Stimulated activated CD4-positive, alpha-beta T cell treated with anti-CD3 and anti-CD28 coated beads, Interleukin-15, amount 100 ng/mL, for 48 hours (primary cell): ENCODE measurements at regions not wholly inside any gene's neighbourhood (a gene's known extent, or its start where the extent isn't known, plus 50 kb on each side); places are given as distances from the start of the nearest gene placed in this dataset.
"Not testable (repeated sequence)": the region's sequence is repeated elsewhere in the genome, so short reads cannot be mapped to it uniquely, and the experiment has no call there.

Source experiments
- DNase-seq, 2 donors: peaks; one replicate each; pipeline ENCODE4 v3.0.0-alpha.2; 2020; ENCODE audit warnings: low read depth in 2 of 2

DNA sequence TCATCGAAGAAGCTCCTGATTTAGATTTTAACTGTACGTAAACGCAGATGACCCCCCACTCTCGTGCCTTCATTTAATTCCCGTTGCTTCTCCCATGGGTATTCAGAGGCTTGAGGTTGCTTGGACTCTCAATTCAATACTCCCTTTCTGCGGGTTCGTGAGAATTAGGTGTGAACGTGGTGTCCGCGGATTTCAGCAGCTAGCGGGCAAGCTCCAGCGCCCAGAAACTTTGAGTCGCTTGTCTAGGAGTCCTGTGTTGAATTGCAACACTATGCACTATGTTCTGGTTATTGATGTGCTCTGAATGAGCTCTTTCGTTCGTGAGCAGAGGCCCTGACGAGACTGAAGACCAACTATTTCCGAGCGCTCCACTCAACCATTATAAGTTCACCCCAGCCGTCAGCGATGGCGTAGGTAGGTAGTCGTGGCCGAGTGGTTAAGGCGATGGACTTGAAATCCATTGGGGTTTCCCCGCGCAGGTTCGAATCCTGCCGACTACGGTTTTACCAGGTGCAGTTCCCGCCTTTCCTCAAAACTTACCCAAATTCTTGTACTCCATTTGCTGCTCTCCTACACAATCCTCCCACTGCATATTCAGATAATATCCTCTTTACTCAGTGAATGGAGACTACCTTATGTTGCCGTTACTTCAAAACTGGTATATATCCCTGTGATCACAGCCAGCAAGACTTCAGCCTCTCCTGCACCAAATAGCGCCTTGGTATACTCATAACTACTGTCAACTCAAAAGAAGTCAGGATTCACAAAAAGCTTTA, 72.6 kb upstream of the ZNF184 start:
- peak; percentile 46 to 61 for DNase-seq

DNA sequence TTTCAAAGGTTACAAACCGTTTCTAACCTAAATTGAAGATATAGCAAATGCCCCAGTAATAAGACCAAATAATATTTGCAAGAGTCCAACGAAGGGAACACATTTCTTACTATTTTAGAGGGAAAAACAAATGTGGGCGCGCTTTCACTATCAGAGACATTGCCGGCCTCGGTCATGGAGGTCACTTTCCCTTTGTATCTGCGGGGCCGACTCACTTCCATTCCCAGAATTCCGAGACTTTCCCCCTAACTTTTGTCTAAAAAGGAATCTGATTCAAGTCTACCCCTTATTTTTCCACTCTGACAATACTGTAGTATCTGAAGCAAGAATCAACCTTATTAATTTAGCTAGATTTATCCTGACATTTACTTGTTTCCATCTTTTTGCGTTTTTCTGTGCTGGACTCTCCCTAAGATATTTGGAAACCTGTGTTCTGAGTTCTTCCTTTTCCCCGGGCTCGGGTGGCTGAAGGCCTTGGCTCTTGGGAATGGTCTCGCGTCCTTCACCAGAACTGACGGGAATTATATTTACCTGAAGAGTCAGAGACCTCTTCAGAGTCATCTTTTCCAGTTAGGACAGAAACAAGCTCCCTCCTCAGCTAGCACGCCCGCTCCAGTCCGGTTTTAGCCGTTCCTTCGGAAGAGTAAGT, 71.8 kb upstream of the ZNF184 start:
- DNase-seq: no peak

DNA sequence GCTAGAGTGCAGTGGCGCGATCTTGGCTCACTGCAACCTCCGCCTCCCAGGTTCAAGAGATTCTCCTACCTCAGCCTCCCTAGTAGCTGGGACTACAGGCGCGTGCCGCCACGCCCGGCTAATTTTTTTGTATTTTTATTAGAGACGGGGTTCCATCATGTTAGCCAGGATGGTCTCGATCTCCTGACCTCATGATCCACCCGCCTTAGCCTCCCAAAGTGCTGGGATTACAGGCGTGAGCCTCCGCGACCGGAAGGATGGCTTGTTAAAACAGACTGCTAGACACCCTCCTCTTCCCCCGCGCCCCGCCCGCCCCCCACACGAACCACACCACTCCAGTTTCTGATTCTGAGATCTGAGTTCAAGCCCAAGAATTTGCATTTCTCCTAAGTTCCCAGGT, 71.2 kb upstream of the ZNF184 start:
- DNase-seq: not testable (repeated sequence)

DNA sequence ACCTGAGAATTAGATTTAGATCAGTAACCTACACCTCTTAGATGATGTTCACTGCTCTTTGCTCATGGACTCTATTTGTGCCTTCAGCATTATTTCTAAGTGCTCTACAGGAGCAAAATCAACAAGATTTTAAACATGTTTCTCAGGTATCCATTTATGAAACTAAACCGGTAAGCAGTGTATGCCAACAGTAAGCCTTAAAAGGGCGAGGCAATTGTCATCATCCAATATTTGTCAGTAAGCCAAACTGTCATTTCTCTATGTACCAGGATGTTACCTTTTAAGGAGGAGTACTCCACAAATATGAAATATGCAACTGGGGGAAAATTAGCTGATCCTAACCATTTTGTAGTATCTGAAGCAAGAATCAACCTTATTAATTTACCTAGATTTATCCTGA, 69.6 kb upstream of the ZNF184 start:
- no peak for DNase-seq

DNA sequence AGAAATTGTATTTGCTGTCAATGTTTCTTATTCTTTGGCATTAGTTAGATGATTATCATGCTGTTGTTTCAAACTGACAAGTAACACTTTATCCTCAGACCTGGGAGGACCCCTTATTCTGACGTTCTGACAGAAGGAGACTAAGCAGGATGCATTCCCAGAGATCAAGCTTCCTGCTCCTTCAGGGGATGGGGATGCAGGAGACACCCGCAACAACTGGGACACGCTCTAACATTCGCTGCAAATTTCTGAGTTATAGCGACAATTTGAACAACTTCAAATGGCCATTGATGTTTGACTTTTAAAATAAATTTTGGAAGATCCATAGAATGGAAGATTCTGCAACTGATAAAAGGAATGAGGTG, 69.0 kb upstream of the ZNF184 start:
- no peak for DNase-seq

DNA sequence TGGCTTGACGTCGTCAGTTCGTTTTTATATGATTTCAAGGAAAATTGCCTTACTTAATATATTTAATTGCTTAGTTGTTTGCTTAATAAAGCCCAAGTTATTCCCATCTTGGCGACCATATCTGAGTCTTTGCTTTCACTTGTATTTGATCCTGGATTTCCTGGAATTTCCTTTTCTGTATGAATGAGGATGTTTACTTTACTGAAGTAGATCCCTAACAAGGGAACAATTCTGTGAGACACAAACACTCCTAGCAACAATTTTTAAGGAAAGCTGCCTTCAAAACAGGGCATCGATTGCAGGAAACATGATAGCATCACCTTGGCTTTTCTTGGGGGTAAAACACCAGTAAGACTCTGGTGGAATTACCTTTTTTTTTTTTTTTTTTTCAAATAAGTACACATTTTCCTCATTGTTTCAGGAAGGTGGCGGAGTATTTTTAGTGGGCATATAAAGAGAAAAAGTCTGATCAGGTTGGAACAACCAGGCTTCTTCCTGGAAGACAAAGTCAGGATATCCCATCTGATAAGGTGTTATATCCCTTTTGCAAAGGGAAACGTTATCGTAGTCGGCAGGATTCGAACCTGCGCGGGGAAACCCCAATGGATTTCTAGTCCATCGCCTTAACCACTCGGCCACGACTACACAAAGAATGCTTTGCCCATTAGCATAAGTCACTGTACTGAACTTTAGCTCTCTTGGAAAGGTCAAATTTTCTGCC, 68.5 kb upstream of the ZNF184 start:
- DNase-seq: peak in 1 of 2 donors; percentile 15

DNA sequence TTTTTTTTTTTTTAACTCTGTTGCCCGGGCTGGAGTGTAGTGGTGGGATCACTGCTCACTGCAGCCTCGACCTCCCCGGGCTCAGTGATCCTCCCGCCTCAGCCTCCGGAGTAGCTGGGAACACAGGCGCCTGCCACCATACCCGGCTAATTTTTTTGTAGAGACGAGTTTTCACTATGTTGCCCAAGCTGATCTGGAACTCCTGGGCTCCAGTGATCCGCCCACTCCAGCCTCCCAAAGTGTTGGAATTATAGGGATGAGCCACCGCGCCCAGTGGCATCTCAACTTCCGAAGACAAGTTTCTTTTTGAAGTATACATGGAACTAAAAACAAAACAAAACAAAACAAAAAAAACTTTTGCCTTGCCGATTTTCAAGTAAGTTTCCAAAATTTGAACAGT, 66.6 kb upstream of the ZNF184 start:
- no peak for DNase-seq

DNA sequence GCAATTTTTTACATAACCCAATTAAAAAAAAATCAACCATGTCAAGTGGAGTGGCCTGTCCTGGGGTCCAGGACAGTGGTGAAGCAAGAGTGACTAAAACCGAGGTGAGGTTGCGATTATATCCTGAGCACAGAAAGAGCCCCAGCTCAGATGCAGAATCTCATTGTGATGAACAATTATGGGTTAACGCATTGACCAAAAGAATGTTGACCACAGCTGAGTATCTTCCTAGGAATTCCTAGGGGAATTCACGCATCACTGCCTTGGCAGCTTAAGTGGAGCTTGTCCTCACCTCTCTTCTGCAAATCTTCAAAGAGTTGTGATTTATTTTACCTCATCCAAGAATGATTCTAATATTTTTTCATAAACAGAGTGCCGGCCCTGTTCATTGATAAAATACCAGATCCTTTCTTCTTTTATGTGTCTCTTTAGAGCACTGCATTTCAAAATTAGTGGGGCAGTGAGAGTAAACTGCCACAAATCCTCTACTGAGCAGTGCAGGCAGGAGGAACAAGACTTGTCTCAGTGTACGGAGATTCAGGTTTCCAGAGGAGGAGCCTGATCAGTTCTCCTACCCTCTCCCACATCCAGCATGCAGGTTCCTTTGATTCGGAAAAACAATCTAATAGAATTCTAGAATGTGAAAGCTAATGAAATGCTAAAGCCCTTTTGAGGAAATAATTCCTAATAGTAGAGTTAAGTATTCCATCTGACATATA, 60.1 kb upstream of the ZNF184 start:
- no peak for DNase-seq

DNA sequence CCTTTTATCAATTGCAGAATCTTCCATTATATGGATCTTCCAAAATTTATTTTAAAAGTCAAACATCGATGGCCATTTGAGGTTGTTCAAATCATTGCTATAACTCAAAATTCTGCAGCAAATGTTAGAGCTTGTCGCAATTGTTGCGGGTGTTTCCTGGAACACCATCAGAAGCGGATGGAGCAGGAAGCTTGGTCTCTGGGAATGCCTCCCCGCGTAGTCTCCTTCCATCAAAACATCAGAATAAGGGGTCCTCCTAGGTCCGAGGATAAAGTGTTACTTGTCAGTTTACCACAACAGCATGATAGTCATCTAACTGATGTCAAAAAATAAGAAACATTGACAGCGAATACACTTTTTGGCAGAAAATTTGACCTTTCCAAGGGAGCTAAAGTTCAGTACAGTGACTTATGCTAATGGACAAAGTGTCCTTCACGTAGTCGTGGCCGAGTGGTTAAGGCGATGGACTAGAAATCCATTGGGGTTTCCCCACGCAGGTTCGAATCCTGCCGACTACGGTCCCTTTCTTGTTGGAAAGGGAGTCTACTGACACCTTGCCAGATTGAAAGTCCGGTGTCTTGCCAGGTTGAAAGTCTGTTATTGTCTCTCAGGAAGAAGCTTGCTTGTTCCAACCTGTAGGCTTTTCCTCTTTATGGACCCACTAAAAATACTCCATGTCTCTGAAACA, 59.0 kb upstream of the ZNF184 start:
- DNase-seq: no peak

DNA sequence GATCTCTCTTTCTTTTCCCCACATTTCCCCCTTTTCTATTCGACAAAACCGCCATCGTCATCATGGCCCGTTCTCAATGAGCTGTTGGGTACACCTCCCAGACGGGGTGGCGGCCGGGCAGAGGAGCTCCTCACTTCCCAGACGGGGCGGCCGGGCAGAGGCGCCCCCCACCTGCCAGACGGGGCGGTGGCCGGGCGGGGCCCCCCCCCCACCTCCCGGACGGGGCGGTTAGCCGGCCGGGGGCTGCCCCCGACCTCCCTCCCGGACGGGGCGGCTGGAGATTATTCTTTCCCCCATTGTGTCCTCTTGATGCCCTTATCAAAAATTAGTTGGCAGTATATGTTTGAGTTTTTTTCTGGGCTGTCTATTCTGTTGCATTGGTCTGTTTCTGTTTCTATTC, 56.9 kb upstream of the ZNF184 start:
- not testable (repeated sequence) for DNase-seq

DNA sequence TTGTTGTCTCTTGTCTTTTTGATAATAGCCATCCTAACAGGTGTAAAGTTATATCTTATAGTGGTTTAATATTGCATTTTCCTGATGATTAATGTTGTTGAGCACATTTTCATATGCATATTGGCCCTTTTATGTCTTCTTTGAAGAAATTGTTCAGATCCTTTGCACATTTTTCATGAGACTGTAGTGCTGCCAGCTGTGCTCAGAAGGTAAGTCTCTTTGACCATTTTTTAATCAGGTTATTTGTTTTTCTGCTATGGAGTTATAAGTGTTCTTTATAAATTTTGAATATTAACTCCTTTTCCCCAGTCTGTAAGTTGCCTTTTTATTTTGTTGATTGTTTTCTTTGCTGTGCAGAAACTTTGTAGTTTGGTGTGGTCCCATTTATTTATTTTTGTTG, 55.8 kb upstream of the ZNF184 start:
- DNase-seq: no peak
